Fibroblast of skin of right biceps (primary cell): ENCODE measurements at regions not wholly inside any gene's neighbourhood (a gene's known extent, or its start where the extent isn't known, plus 50 kb on each side); places are given as distances from the start of the nearest gene placed in this dataset.

Source experiments
- DNase-seq: peaks from one replicate; pipeline ENCODE4 v3.0.0-alpha.2; 2013

GRCh38 chr3:135753506-135753905 is 212.0 kb upstream of the PPP2R3A start:
- no peak for DNase-seq

GRCh38 chr3:135755330-135756105 is 210.0 kb upstream of the PPP2R3A start:
- DNase-seq, result no peak

- no peak for DNase-seq
Observed at GRCh38 chr3:135756106-135756668, 209.3 kb upstream of the PPP2R3A start.

GRCh38 chr3:135757421-135757820 is 208.1 kb upstream of the PPP2R3A start:
- no peak for DNase-seq

GRCh38 chr3:135758961-135759360 is 206.6 kb upstream of the PPP2R3A start:
- no peak for DNase-seq

GRCh38 chr3:135759651-135760050 is 205.9 kb upstream of the PPP2R3A start:
- DNase-seq, result no peak

GRCh38 chr3:135760581-135760980 is 204.9 kb upstream of the PPP2R3A start:
- no peak for DNase-seq

- DNase-seq, result no peak
Observed at GRCh38 chr3:135762188-135762856, 203.2 kb upstream of the PPP2R3A start.

GRCh38 chr3:135766115-135766514 is 199.4 kb upstream of the PPP2R3A start:
- no peak for DNase-seq

- DNase-seq, result no peak
Observed at GRCh38 chr3:135771760-135772159, 193.8 kb upstream of the PPP2R3A start.

GRCh38 chr3:135779024-135779423 is 186.5 kb upstream of the PPP2R3A start:
- DNase-seq, result no peak

- DNase-seq, result peak; percentile 3
Observed at GRCh38 chr3:135779590-135780235, 185.8 kb upstream of the PPP2R3A start.

- no peak for DNase-seq
Observed at GRCh38 chr3:135781026-135781815, 184.3 kb upstream of the PPP2R3A start.

- no peak for DNase-seq
Observed at GRCh38 chr3:135784557-135784956, 181.0 kb upstream of the PPP2R3A start.

GRCh38 chr3:135788146-135788545 is 177.4 kb upstream of the PPP2R3A start:
- DNase-seq, result no peak

- no peak for DNase-seq
Observed at GRCh38 chr3:135788978-135789377, 176.6 kb upstream of the PPP2R3A start.

- DNase-seq, result no peak
Observed at GRCh38 chr3:135792174-135792573, 173.4 kb upstream of the PPP2R3A start.

- DNase-seq, result no peak
Observed at GRCh38 chr3:135792858-135793475, 172.6 kb upstream of the PPP2R3A start.

GRCh38 chr3:135800071-135800549 is 165.4 kb upstream of the PPP2R3A start:
- no peak for DNase-seq

- DNase-seq, result no peak
Observed at GRCh38 chr3:135801018-135801417, 164.5 kb upstream of the PPP2R3A start.

- DNase-seq, result no peak
Observed at GRCh38 chr3:135802171-135802570, 163.4 kb upstream of the PPP2R3A start.

GRCh38 chr3:135803028-135803692 is 162.4 kb upstream of the PPP2R3A start:
- no peak for DNase-seq
